ENCODE measurements at regions not wholly inside any gene's neighbourhood (a gene's known extent, or its start where the extent isn't known, plus 50 kb on each side); places are given as distances from the start of the nearest gene placed in this dataset.

GRCh38 chr11:131077340-131077739, 161.1 kb upstream of the SNX19 start (continued):
- TF ChIP-seq USF1 (CRISPR knock-in tag; IDR thresholded peaks at IDR 0.05) (no peak), OVOL2 (CRISPR knock-in tag; IDR thresholded peaks at IDR 0.05; ENCODE audit: borderline replicate concordance) (no peak), IRF1 (CRISPR knock-in tag; IDR thresholded peaks at IDR 0.05) (no peak), ZBTB21 (CRISPR knock-in tag; IDR thresholded peaks at IDR 0.05; ENCODE audit: borderline replicate concordance) (no peak), EMX1 (CRISPR knock-in tag; IDR thresholded peaks at IDR 0.05) (no peak), ESRRA (CRISPR knock-in tag; IDR thresholded peaks at IDR 0.05; ENCODE audit: borderline replicate concordance) (no peak), MAX (CRISPR knock-in tag; IDR thresholded peaks at IDR 0.05) (no peak), ZNF512 (CRISPR knock-in tag; IDR thresholded peaks at IDR 0.05; ENCODE audit: borderline replicate concordance) (no peak), GTF2I (CRISPR knock-in tag; conservative IDR thresholded peaks at IDR 0.05) (no peak), ZBTB43 (CRISPR knock-in tag; IDR thresholded peaks at IDR 0.05) (no peak), ZNF138 (CRISPR knock-in tag; conservative IDR thresholded peaks at IDR 0.05) (no peak), SMAD4 (CRISPR knock-in tag; IDR thresholded peaks at IDR 0.05) (no peak), FOXK1 (CRISPR knock-in tag; IDR thresholded peaks at IDR 0.05) (no peak), ELF4 (CRISPR knock-in tag; IDR thresholded peaks at IDR 0.05; ENCODE audit: low read depth) (no peak)

GRCh38 chr11:131079036-131079435, 162.8 kb upstream of the SNX19 start:
- H3K27me3 Mint-ChIP-seq (ENCODE audit: low read depth) = no peaks in the 10 kb centered on the region
- POLR2A ChIA-PET = no interaction called here
- no peak overlapping the region for H3K4me3 Mint-ChIP-seq
- ATAC-seq (no peak), DNase-seq (ENCODE audit: low spot score) (no peak)
- no peaks in the 10 kb centered on the region; the same call in 1 of the 2 replicates for H3K36me3 Mint-ChIP-seq
- H3K4me1 Mint-ChIP-seq = no peaks in the 10 kb centered on the region
- CTCF ChIA-PET = interaction anchor here (1.1 to 1.8 kb wide), 2 partner anchors 8 to 167 kb away, joined by 4 read pairs; no protein-coding TSS in a partner anchor
- no peak overlapping the region for H3K27ac Mint-ChIP-seq
- H3K9me3 Mint-ChIP-seq = peaks cover 16% of the 10 kb centered on the region
- TF ChIP-seq ZNF219 (CRISPR knock-in tag; IDR thresholded peaks at IDR 0.05; ENCODE audit: borderline replicate concordance) (no peak), ZBTB43 (CRISPR knock-in tag; IDR thresholded peaks at IDR 0.05) (no peak), JUN (CRISPR knock-in tag; IDR thresholded peaks at IDR 0.05) (no peak), TEAD4 (CRISPR knock-in tag; IDR thresholded peaks at IDR 0.05) (no peak), ZNF416 (CRISPR knock-in tag; IDR thresholded peaks at IDR 0.05) (no peak), STAT6 (CRISPR knock-in tag; conservative IDR thresholded peaks at IDR 0.05; ENCODE audit: low read depth) (no peak), ZNF263 (CRISPR knock-in tag; IDR thresholded peaks at IDR 0.05; ENCODE audit: low read depth) (no peak), MXD4 (CRISPR knock-in tag; IDR thresholded peaks at IDR 0.05; ENCODE audit: borderline replicate concordance) (no peak), E2F4 (CRISPR knock-in tag; IDR thresholded peaks at IDR 0.05; ENCODE audit: borderline replicate concordance, low read depth) (no peak), ZBTB21 (CRISPR knock-in tag; IDR thresholded peaks at IDR 0.05; ENCODE audit: borderline replicate concordance) (no peak)
